ENCODE measurements at regions not wholly inside any gene's neighbourhood (a gene's known extent, or its start where the extent isn't known, plus 50 kb on each side); places are given as distances from the start of the nearest gene placed in this dataset.
"Not testable (repeated sequence)": the region's sequence is repeated elsewhere in the genome, so short reads cannot be mapped to it uniquely, and the experiment has no call there.

GRCh38 chr10:11668847-11669610 is 57.6 kb upstream of the USP6NL start:
- DNase-seq (ENCODE audit: extremely low read depth, low read depth): no peak

- DNase-seq (ENCODE audit: extremely low read depth, low read depth): no peak
Measured at GRCh38 chr10:11667756-11668155, 56.3 kb upstream of the USP6NL start.

- no peak for DNase-seq (ENCODE audit: extremely low read depth, low read depth)
Measured at GRCh38 chr10:11663763-11664555, 52.5 kb upstream of the USP6NL start.

GRCh38 chr10:11663126-11663515 is 51.7 kb upstream of the USP6NL start:
- not testable (repeated sequence) for DNase-seq (ENCODE audit: extremely low read depth, low read depth)

- DNase-seq (ENCODE audit: extremely low read depth, low read depth): no peak
Measured at GRCh38 chr10:11661441-11661840, 50.0 kb upstream of the USP6NL start.

Data from NCI-H460 (cell line).